ENCODE measurements at regions not wholly inside any gene's neighbourhood (a gene's known extent, or its start where the extent isn't known, plus 50 kb on each side); places are given as distances from the start of the nearest gene placed in this dataset.
"Not testable (repeated sequence)": the region's sequence is repeated elsewhere in the genome, so short reads cannot be mapped to it uniquely, and the experiment has no call there.

DNA sequence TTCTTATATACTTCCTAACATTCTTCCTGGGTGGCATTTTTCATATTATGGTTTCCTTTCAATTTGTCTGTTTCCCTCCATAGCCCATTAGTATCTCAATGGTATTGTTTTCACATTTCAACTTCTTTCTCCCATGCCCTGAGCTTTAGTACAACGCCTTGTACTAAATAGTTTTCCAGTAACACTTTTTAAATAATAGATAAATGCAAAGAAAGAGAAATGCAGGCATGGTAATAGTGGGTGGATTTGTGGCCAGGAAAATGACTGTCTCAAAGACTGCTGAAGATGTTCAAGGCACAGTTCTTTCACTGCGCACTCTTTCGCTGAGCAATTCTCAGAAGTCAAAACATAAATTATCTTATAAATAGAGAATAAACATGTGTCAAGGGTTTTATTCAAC, 145.1 kb downstream of the LCA5 start:
- DNase-seq (ENCODE audit: low spot score): no peak

DNA sequence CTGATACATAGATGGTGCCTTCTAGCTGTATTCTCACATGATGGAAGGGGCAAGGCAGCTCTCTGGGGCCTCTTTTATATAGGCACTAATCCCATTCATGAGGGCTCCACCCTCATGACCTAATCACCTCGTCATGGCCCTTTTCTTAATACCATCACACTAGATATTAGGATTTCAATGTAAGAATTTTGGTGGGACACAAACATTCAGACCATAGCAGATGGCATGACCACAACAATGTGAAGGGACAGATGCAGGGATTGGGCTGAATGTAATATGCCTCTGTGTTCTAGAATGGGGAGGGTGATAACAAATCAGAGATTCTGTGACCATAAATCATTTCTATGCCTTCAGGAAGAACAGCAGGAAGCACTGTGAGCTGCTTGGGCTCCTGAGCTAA, 145.8 kb downstream of the LCA5 start:
- no peak for DNase-seq (ENCODE audit: low spot score)

DNA sequence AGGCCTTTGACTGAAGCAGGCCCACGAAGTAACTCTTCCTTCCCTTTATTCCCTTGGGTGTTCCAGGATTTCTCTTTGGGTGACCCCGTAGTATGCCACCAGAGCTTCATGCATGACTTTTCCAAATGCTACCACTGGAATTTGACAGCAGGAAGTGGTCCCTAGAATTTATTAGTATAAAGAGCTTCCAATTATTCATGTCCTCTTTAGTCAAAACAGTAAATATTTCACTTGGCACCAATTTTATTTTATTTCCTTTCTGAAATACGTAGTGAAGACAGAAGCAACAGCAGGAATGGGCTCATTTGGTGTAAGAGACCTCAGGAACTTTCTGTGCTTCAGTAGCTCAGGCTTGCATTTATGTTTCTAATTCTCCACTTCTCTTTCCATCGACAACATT, 151.3 kb downstream of the LCA5 start:
- no peak for DNase-seq (ENCODE audit: low spot score)

DNA sequence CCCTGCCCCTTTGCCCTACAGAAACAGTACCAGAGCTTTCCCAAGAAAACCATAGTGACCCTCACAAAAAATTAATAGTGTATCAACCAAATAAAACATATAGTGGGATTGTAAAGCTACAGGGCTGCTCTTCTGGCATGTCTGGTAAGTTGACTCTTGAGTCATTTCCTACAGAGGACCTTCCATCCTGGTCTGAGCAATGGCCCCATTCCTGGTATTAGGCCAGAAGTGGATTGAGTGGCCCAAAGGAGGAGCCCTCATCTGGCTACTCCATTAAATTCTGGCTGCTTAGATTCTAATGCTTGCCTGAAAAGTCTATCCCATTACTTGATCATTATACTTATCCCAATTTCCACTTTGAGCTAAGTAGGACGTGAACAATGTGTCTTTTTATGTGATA, 150.9 kb upstream of the HMGN3 start:
- DNase-seq (ENCODE audit: low spot score): no peak

DNA sequence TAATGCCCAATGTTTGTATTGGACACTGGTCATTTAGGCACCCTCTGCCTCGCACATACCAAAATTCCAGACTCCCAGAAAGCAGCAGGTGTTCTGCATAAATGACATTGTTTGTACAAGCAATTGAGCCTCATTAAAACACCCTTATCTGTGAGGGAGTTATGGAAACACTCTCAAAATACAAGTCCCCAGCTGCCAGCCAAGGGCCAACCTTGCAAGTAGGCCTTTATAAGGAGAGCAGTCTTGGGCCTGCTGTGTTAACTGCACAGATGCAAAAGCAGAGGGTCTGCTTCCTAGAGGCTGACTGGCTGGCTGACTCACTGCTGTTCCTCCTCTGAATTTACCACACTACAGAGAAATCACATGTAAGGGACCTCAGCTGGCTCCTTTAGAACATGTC, 150.4 kb upstream of the HMGN3 start:
- DNase-seq (ENCODE audit: low spot score): no peak

DNA sequence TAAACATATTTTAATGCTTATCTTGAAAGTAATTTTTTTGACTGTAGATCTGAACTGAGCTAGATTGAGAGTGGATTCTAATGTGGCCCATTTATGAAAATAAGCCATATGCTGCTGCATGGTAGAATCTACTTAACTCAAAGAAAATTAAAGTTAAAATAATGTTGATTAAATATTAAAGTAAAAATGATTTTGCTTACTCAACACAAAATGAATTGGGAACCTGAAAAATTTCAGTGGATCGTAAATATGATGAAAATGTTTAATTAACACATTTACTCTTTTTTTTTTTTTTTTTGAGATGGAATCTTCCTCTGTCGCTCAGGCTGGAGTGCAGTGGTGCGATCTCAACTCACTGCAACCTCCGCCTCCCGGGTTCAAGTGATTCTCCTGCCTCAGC, 144.5 kb upstream of the HMGN3 start:
- no peak for DNase-seq (ENCODE audit: low spot score)

DNA sequence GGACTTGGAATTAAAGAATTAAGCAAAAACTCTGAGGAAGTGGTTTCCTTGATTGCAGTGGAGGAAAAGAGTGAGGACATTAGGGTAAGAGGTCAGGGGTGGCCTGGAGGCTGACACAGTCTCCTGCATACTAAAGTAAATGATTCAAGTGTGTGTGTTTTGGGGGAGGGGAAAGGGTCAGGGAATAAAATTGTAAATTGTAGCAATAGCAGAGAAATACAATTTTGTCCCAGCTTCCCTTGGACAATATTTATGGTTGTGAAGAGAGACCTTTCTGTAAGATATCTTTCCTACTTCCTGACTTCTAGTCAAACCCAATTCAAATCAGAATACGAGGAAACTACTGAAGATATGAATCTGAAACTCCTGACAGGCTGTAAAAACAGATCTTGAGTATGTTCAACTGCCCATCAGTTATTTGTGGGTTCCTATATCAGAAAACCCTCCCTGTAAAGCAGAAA, 143.4 kb upstream of the HMGN3 start:
- DNase-seq (ENCODE audit: low spot score): no peak

DNA sequence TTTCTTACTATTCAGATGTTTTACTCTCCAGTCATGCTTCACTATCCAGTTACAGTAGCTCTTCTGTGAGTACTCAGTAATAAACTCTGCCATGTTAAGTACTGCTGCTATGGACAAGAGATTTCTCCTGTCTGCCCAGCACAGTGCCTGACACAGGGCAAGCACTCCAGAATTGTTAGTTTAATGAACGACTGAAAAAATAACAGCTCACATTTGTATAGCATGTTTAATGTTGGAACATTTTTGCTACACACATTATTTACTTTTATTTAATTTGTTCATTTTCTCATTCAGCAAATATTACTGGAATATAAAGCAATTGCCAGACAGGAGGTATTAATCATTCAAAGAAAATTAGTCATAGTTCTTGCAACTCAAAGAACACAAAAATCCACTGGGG, 142.6 kb upstream of the HMGN3 start:
- DNase-seq (ENCODE audit: low spot score): no peak

DNA sequence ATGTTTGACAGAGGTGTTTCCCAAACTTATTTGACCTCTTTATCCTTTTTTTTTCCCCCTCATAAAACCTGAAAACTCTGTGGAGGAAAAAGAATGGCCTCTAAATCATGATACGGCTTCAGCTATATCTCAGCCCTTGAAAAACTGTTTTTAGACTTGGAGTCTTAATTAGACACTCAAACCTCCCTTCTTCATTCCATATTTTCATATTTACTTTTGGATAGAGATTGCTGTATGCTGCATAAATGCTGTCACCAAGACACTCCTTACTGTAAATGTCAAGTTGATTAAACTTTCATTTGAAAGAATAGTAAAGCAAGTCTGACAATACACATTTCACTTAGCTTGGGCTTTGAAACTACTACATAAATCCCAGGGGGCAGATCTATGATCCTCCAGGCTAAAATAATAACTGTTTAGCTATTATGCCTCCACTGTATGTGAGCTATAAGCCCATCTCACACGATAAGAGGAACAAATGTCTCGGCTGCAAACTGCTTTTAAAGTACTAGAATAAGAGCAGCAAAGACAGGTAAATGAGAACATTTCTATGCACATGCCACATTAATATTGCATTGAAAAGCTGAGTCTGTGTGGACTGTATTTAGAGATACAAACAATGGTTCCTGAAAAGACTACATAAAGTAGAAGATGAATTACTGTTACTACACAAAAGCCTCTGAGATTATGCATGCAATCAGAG, 141.3 kb upstream of the HMGN3 start:
- DNase-seq (ENCODE audit: low spot score): no peak

DNA sequence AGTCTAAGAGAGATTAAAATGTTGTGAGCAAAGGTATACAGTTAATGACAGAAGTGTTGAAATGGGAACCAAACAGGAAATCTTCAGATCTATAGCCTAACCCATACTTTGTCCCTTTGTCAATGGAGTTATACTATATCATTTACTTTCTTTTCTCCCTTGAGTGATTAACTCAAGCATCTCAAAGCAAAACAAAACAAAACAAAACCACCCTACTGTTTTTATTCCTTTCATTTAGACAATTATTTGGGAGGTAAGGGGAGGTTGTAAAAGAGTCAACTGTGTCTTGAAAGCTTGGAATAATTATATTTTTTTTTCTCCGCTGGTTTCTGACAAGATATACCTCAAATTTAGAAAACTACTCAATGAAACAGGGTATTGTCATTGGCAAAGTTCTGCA, 139.8 kb upstream of the HMGN3 start:
- DNase-seq (ENCODE audit: low spot score): no peak

DNA sequence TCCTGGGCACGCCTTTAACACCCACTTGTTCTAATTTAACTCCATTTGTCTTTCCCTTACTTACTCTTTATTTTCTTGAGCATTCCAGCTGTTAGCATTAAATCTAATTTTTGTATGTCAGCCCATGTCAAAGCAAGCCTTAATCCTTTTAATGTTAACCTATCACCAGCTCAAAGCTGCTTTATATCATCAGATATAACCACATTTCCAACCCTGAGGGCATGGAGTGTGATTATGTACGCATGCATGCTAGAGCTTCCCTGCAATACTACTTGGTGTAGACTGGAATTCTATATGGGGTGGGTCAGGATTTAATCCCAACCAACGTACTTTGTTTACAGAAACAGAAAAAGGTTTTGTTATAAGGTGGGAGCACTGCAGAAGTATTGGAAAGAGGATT, 139.4 kb upstream of the HMGN3 start:
- no peak for DNase-seq (ENCODE audit: low spot score)

DNA sequence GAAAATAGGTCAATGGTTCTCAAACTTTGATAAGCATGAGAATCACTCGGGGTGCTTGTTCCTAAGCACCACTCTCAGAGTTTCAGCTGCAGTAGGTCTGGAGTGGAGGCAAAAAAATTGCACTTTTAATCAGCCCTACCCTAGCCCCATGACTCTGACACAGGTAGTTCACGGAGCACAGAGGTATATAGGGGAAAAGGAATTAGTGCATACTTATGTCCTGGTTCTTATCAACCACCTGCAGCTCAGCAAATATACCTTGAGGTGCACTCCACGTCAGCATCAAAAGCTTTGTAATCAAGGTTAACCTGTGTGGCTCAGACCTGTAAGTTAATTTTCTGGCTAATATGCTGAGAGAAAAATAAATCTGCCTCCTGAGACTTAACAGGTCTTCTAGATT, 138.8 kb upstream of the HMGN3 start:
- no peak for DNase-seq (ENCODE audit: low spot score)

DNA sequence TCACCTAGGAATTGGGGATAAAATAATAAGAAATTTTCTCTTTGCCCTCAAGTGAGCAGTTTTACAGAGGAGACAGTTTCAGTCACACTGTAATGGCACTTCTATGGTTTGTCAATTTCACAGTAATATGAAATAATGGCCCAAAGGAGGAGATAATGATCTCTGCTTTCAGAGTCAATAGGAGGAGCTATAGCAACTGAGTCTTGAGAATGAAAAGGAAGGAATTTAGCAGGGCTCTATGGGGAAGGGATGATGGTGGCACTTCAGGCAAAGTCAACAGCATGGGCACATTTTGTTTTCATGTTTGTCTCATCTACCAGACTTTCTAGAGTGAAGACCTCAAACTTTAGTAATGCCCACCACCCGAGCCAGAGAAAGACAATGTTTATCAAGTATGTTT, 138.3 kb upstream of the HMGN3 start:
- DNase-seq (ENCODE audit: low spot score): no peak

DNA sequence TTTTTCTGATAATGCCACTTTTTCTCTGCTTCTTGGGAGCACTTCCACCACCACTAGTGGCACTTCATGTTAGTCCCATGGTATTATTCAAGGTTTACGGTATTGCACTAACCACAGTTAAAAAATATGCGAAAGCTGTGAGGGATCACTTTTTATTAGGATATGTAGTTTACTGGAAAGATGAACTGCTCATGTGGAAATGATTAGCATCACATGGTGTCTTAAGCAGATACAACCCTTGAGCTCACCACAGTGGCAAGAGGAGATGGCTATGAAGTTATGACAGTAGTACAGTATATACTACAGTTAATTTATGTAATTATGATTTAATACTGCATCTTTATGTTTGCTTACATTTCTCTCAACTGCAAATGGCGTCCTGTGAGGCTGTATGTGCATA, 134.5 kb upstream of the HMGN3 start:
- DNase-seq (ENCODE audit: low spot score): no peak

DNA sequence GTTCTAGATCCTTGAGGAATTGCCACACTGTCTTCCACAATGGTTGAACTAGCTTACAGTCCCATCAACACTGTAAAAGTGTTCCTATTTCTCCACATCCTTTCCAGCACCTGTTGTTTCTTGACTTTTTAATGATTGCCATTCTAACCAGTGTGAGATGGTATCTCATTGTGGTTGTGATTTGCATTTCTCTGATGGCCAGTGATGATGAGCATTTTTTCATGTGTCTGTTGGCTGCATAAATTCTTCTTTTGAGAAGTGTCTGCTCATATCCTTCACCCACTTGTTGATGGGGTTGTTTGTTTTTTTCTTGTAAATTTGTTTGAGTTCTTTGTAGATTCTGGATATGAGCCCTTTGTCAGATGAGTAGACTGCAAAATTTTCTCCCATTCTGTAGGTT, 129.0 kb upstream of the HMGN3 start:
- DNase-seq (ENCODE audit: low spot score): not testable (repeated sequence)

DNA sequence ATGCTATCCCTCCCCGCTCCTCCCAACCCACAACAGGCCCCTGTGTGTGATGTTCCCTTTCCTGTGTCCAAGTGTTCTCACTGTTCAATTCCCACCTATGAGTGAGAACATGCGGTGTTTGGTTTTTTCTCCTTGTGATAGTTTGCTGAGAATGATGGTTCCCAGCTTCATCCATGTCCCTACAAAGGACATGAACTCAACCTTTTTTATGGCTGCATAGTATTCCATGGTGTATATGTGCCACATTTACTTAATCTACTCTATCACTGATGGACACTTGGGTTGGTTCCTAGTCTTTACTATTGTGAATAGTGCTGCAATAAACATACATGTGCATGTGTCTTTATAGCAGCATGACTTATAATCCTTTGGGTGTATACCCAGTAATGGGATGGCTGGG, 126.6 kb upstream of the HMGN3 start:
- not testable (repeated sequence) for DNase-seq (ENCODE audit: low spot score)

DNA sequence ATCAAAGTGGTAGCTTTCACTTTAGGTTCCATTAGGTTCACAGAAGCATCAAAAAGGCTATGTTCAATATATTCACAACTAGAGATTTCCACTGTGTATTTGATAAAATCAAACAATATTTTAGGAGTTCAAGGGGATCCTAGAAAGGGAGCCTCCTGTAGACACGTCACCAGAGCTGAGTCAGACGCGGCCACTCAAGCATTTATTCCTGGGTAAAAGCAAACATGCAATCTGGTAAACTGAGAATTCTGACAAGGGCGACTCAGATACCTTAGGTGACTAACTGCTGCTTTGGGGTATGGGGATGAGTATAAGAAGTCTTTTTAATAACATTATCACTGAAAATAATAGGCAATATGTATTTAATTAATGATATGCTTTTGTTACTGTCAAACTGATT, 118.7 kb upstream of the HMGN3 start:
- DNase-seq (ENCODE audit: low spot score): no peak

DNA sequence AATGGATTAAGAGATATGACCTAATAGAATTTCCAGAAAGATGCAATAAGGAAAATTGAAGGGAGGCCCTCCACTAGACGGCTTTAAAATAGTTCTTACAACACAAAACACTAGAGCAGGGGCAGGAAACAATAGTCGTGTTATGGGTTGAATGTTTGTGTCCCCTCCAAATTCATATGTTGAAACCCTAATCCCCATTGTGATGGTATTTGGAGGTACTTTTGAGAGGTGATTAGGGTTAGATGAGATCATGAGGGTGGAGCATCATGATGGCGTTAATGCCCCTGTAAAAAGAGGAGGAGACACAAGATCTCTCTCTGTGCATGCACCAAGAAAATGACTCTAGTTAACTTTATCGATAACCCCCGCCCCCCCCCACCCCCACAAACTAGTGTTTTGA, 104.0 kb upstream of the HMGN3 start:
- DNase-seq (ENCODE audit: low spot score): no peak

DNA sequence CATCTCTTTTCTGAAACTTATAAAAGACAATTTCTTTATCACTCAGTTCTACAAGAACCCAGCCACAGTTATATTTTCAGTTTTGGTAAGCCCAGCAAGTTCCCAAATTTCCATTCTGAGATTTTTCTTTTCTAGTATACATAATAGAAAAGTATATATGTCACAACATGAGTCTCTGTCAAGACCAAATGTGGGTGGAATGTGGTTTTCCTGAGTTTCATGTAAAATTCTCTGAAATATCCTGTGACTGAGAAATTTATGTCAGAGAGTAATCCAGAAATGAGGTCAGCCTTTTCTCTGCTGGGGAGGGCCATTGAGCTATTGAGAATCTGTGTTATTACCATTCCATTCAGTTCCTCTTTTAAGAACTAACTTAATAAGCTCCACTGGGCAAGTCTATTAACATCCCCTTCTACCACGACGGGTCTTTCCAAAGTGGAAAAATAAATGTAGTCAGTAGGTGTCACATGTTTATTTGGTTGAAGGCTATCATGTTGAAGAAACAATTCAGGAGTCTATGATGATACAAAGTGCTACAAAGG, 100.7 kb upstream of the HMGN3 start:
- DNase-seq (ENCODE audit: low spot score): no peak

DNA sequence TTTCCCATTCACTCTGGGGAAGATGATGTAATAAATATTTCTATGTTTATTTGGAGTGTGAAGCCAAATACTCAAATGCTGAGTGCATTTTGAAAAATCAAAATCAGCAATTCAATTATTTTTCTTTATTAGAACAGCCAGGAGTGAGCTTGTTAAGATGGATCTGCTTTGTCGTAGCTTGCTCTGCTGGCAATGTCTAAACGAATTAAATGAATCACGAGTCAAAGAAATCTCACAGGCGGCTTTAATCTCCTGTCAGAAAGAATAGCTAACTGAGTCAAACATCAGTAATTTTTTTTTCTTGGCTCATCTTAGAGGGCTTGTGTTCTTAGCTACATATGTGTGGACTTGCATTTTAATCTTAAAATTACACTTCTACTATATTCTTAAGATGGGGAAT, 100.2 kb upstream of the HMGN3 start:
- no peak for DNase-seq (ENCODE audit: low spot score)

DNA sequence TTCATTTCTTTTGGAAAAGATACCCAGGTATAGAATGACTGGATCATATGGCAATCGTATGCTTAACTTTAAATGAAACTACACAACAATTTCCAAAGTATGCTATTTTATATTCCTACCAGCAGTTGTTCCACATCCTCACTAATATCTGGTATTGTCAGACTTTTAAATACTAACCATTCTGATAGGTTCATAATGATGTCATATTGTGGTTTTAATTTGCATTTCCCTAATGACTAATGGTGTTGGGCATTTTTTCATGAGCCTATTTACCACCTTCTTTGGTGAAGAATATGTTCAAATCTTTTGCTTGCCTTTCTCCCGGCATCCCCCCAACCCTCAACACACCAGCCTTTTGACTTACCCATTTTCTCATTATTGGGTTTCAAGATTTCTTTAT, 96.2 kb upstream of the HMGN3 start:
- no peak for DNase-seq (ENCODE audit: low spot score)

DNA sequence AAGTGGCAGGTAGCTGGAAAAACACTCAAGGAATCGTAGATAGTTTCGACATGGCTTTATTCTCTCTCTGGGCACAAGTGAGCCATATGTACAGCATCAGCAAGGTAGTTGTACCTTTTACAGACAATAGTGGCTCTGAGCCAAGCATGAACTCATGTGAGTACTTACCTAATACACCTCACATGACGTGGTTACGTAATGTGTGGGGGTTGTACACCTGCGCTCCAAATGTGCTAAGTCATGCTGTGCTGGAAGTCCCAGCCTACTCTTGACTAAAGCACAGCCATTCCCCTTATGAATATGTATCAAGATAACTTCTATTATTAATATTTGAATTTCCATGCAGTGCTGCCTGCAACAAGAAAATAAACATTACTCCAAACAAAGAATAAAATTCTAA, 78.8 kb upstream of the HMGN3 start:
- no peak for DNase-seq (ENCODE audit: low spot score)

DNA sequence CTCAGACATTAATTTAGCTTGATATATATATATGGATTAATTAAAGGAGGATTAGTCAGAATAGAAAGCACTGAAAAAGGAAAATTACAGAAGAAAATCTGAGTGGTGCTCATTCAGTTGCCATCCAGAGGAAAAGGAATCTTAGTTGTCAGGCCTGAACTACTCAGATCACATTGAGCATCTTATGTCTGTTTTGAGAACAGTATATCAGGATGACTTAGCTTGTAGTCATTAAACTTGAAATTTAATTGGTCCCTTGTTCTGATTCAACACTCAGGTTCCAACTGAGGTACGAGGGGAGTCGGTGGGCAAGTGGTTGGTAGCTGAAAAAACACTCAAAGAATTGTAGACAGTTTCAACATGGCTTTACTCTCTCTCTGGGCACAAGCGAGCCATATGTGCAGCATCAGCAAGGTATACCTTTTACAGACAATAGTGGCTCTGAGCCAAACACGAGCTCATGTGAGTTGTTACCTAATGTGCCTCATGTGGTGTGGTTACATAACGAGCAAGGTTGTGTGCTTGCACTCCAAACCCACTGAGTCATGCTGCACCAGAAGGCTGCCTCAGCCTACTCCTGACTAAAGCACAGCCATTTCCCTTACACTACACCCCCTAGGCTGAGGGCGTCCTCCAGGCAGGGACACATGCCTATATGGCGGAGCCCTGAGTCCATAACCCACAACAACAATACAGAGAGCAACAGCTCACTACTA, 73.0 kb upstream of the HMGN3 start:
- DNase-seq (ENCODE audit: low spot score): no peak

DNA sequence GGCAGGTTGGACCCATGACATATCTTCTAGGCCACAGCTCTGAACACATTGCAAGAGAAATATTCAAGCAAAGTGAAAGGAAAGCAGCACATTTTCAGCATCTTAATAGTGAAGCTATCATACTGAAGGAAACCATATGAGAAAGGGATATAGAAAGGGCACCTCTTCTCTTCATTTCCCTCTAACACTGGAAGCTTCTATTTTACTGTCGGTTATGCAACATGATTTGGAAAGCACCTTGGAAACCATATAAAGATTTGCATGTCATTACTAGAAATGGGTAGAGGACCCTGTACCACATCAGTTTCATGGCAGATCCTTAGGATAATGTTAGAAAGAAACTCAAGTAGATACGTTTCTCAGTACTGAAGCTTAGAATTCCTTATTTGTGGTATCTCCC, 70.5 kb upstream of the HMGN3 start:
- no peak for DNase-seq (ENCODE audit: low spot score)
